Right atrium auricular region (tissue), 2 donors: ENCODE measurements at regions not wholly inside any gene's neighbourhood (a gene's known extent, or its start where the extent isn't known, plus 50 kb on each side); places are given as distances from the start of the nearest gene placed in this dataset.

Experiments used
- DNase-seq: peaks from one replicate; pipeline ENCODE4 v3.0.0-alpha.2; 2019; ENCODE audit warnings: low spot score
- H3K27ac ChIP-seq, 2 donors: fragments of 200-600 bp; sonication (generic); 1 replicate in 1 of 2; 2 replicates in 1 of 2; pipeline ENCODE4 v1.5.1; 2016 to 2019
- H3K27me3 ChIP-seq, 2 donors: fragments of 200-600 bp; sonication (generic); one replicate each; pipeline versions ENCODE4 v1.5.1 to v1.6.0; 2017 to 2019
- H3K36me3 ChIP-seq: fragments of 200-600 bp; sonication (generic); one replicate; pipeline ENCODE4 v1.5.1; 2016
- H3K4me1 ChIP-seq, 2 donors: fragments of 200-600 bp; sonication (generic); one replicate each; pipeline versions ENCODE4 v1.5.1 to v1.6.0; 2017 to 2019
- H3K4me3 ChIP-seq, 2 donors: fragments of 200-600 bp; sonication (generic); 1 replicate in 1 of 2; 2 replicates in 1 of 2; pipeline ENCODE4 v1.5.1; 2017 to 2019; ENCODE audit warnings: mild to moderate bottlenecking in 1 of 2, moderate library complexity in 1 of 2
- H3K9me3 ChIP-seq, 2 donors: fragments of 200-600 bp; sonication (generic); one replicate each; pipeline ENCODE4 v1.5.1; 2019
- TF ChIP-seq, protein P1 (sequence below), 2 donors: fragments of 200-600 bp; sonication (generic); IDR thresholded peaks; one replicate each; pipeline ENCODE4 v1.5.1; 2019; ENCODE audit warnings: antibody characterized with exemption in 2 of 2

DNA sequence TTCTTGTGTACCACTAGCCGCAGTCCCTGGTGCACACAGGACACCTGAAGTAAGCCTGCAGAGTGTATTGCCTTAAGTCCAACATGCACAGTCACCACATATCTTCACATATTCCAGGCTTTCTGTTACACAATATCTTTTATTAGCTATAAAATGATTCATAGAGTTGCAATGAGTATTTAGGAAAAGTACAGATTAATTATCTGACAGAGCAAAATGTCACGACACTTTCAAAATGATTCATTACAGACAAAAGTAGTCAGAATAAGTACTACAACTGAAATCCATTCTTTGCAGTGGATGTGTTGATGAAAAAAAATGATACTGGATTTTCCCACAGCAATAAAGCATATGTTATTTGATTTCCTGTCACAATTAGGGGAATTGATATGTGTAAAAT lies 199.5 kb upstream of the ASCC3 start:
- TF ChIP-seq, protein P1, sequence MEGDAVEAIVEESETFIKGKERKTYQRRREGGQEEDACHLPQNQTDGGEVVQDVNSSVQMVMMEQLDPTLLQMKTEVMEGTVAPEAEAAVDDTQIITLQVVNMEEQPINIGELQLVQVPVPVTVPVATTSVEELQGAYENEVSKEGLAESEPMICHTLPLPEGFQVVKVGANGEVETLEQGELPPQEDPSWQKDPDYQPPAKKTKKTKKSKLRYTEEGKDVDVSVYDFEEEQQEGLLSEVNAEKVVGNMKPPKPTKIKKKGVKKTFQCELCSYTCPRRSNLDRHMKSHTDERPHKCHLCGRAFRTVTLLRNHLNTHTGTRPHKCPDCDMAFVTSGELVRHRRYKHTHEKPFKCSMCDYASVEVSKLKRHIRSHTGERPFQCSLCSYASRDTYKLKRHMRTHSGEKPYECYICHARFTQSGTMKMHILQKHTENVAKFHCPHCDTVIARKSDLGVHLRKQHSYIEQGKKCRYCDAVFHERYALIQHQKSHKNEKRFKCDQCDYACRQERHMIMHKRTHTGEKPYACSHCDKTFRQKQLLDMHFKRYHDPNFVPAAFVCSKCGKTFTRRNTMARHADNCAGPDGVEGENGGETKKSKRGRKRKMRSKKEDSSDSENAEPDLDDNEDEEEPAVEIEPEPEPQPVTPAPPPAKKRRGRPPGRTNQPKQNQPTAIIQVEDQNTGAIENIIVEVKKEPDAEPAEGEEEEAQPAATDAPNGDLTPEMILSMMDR (IDR thresholded peaks at IDR 0.05), result no peak
- no peak overlapping the region for H3K4me3 ChIP-seq
- H3K9me3 ChIP-seq, result peaks cover 0 to 13% of the 10 kb centered on the region in 2 donors
- no peaks in the 10 kb centered on the region for H3K4me1 ChIP-seq
- DNase-seq, result no peak
- no peak overlapping the region for H3K27ac ChIP-seq
- no peaks in the 10 kb centered on the region for H3K36me3 ChIP-seq
- H3K27me3 ChIP-seq, result no peaks in the 10 kb centered on the region

- no peaks in the 10 kb centered on the region for H3K27me3 ChIP-seq
- no peak for DNase-seq
- no peak overlapping the region for H3K27ac ChIP-seq
- no peaks in the 10 kb centered on the region for H3K4me1 ChIP-seq
- TF ChIP-seq, protein P1 (IDR thresholded peaks at IDR 0.05), result no peak
- H3K4me3 ChIP-seq, result no peak overlapping the region
- H3K9me3 ChIP-seq, result peaks cover 0 to 1% of the 10 kb centered on the region in 2 donors
- no peaks in the 10 kb centered on the region for H3K36me3 ChIP-seq
Observed at GRCh38 chr6:101083533-101084175, 202.5 kb upstream of the ASCC3 start.

DNA sequence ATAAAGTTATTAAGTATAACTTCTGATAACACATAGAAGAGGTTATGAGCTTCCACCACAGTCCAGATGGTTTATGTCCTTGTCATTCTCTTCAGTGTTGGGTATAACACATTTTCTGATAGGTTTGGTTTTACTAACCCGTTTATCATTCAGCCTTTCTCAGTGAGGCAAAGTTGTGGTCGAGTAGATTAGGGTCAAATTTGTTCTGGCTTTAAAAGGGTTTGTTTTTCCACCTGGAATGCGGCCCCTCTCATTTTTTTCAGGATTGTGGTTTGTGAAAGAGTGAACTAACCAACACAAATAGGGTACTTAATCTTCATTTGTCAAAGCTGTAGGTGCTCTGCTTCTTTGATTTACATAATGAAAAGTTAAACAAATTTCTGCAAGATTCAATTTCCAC lies 204.2 kb upstream of the ASCC3 start:
- H3K9me3 ChIP-seq, result peaks cover 0 to 10% of the 10 kb centered on the region in 2 donors
- no peak overlapping the region for H3K27ac ChIP-seq
- H3K4me1 ChIP-seq, result no peaks in the 10 kb centered on the region
- H3K36me3 ChIP-seq, result no peaks in the 10 kb centered on the region
- no peaks in the 10 kb centered on the region for H3K27me3 ChIP-seq
- TF ChIP-seq, protein P1 (IDR thresholded peaks at IDR 0.05), result no peak
- H3K4me3 ChIP-seq, result no peak overlapping the region
- no peak for DNase-seq

DNA sequence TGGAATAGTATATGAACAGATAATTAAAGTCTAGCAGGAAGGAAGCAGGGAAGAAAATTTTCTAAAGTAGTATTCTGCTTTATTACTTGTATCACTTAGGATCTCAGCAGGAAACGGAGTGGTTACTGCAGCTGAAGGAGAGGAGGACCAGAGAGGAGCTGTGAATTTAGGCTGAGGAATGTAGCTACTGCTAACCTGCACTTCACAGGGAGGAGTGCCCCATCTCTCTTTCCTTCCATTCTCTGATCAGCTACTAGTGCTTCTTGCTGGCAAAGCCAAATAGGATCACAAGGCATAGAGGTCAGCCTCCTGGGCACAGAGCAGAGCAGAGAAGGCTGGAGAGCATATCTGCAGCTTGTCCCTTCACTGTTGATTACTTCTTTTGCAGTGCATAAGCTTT lies 205.3 kb upstream of the ASCC3 start:
- Histone ChIP-seq H3K27me3 (no peaks in the 10 kb centered on the region), H3K36me3 (no peaks in the 10 kb centered on the region), H3K4me3 (no peak overlapping the region), H3K4me1 (no peaks in the 10 kb centered on the region), H3K27ac (no peak overlapping the region), H3K9me3 (peaks cover 0 to 22% of the 10 kb centered on the region in 2 donors)
- DNase-seq, result no peak
- TF ChIP-seq, protein P1 (IDR thresholded peaks at IDR 0.05), result no peak

DNA sequence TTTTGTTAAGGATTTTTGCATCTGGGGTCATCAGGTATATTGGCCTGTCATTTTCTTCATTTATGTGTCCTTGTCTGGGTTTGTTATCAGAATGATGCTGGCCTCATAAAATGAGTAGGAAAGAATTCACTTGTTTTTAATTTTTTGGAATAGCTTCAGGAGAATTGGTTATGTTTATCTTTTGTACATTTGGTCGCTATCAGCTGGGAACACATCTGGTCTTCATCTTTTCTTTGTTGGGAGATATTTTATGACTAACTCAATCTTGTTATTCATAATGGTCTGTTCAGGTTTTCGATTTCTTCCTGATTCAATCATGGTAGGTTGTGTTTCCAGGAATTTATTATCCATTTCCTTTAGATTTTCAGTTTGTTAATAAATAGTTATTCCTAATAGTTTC lies 207.5 kb upstream of the ASCC3 start:
- DNase-seq, result no peak
- peaks cover 0 to 28% of the 10 kb centered on the region in 2 donors for H3K9me3 ChIP-seq
- H3K4me3 ChIP-seq, result no peak overlapping the region
- no peaks in the 10 kb centered on the region for H3K4me1 ChIP-seq
- H3K27me3 ChIP-seq, result no peaks in the 10 kb centered on the region
- H3K36me3 ChIP-seq, result no peaks in the 10 kb centered on the region
- no peak overlapping the region for H3K27ac ChIP-seq
- TF ChIP-seq, protein P1 (IDR thresholded peaks at IDR 0.05), result no peak

DNA sequence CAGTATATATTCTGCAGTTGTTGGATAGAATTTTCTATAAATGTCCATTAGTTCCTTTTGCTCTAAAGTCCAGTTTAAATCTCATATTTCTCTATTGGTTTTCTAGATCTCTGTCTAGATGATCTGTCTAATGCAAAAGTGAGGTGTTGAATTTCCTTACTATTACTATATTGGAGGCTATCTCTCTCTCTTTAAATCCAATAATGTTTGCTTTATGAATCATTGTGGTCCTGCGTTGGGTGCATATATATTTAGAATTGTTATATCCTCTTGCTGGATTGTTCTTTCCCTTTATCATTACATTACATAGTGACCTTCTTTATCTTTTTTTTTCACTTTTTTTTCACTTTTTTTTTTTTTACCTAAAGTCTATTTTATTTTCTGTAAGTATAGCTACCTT lies 208.5 kb upstream of the ASCC3 start:
- no peaks in the 10 kb centered on the region for H3K4me1 ChIP-seq
- no peak for DNase-seq
- H3K27me3 ChIP-seq, result no peaks in the 10 kb centered on the region
- peaks cover 0 to 28% of the 10 kb centered on the region in 2 donors for H3K9me3 ChIP-seq
- TF ChIP-seq, protein P1 (IDR thresholded peaks at IDR 0.05), result no peak
- no peak overlapping the region for H3K27ac ChIP-seq
- H3K4me3 ChIP-seq, result no peak overlapping the region
- H3K36me3 ChIP-seq, result no peaks in the 10 kb centered on the region
